ENCODE measurements at regions not wholly inside any gene's neighbourhood (a gene's known extent, or its start where the extent isn't known, plus 50 kb on each side); places are given as distances from the start of the nearest gene placed in this dataset.

DNA sequence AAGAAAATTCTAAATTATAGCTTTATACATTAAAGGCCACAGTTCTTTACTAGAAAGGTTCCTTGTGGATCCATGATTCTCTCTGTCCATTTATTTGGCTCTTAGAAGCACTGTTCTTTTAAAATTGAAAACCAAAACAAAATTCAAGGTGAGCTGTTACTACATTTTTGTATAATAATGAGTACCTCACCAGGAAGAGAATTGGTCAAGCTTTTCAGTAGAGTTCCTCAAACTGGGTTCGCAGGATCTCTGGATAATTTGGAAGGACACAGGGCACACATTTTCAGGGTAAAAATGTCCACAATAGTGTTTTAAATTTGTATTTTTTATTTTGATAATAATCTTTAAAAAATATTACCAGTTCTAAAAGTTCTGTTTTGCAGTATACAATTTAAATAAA, 93.0 kb downstream of the PPP1R3A start (continued):
- TF ChIP-seq WRNIP1 (IDR thresholded peaks at IDR 0.05; ENCODE audit: borderline replicate concordance, low read depth, low read length), result no peak
- TF ChIP-seq NRF1 (conservative IDR thresholded peaks at IDR 0.05; ENCODE audit: low read depth, low read length), result no peak
- TF ChIP-seq, protein P1, sequence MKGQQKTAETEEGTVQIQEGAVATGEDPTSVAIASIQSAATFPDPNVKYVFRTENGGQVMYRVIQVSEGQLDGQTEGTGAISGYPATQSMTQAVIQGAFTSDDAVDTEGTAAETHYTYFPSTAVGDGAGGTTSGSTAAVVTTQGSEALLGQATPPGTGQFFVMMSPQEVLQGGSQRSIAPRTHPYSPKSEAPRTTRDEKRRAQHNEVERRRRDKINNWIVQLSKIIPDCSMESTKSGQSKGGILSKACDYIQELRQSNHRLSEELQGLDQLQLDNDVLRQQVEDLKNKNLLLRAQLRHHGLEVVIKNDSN (IDR thresholded peaks at IDR 0.05; ENCODE audit: borderline replicate concordance, extremely low read length, insufficient read depth, low read depth, low read length), result no peak

DNA sequence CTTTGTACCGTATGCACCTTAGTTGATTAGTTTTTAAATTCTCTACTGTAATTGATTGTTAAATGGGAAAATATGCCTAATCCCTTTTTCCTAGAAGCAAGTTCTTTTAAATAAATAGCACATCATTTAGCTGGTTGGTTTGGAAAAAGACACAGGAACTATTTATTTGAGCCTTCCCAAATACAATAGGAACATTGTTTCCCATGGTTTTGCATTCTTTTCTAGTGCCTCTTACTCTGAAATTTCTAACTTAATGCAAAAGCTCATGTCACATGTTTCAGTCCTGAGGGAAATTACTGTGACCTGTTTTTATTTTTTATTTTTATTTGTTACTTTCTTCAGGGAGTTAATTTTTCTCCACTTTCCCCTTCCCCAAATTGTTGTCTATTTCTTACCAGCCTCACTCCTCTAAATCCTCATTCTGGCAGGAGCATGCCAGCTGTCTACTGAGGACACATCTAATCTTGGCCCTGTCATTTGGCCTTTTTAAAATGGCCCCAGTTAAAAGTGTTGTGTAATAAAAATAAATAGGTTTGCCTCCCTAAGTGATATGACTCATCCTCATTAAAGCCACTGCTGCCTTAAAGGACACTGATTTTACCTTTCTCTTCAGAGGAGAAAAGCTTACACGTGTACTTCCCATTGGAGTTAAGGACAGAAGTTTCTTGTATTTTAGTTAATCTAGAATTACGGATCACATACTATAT, 94.5 kb downstream of the PPP1R3A start:
- Histone ChIP-seq H3K36me3 (ENCODE audit: control insufficient read depth in 2 of 2, insufficient read depth in 2 of 2, low read length in 1 of 2) (no peaks in the 10 kb centered on the region), H3K9ac (ENCODE audit: control insufficient read depth, insufficient read depth, low read length) (no peak overlapping the region), H4K20me1 (ENCODE audit: control insufficient read depth, insufficient read depth) (no peaks in the 10 kb centered on the region), H3K4me2 (ENCODE audit: control insufficient read depth, insufficient read depth) (no peak overlapping the region), H3K4me1 (ENCODE audit: control insufficient read depth, insufficient read depth, low read length) (no peaks in the 10 kb centered on the region), H3K4me3 (no peak overlapping the region), H3K27ac (ENCODE audit: control insufficient read depth, insufficient read depth) (no peak overlapping the region), H3K79me2 (ENCODE audit: control insufficient read depth, insufficient read depth, low read length) (no peaks in the 10 kb centered on the region), H3K9me3 (replicated peaks; ENCODE audit: control insufficient read depth, insufficient read depth, low read length) (no peaks in the 10 kb centered on the region), H2AFZ (ENCODE audit: control insufficient read depth, low read depth, low read length) (no peak overlapping the region), H3K27me3 (replicated peaks in 1 of 2; ENCODE audit: control insufficient read depth in 2 of 2, insufficient read depth in 2 of 2, low read length in 1 of 2) (no peaks in the 10 kb centered on the region)
- TF ChIP-seq, protein P2, sequence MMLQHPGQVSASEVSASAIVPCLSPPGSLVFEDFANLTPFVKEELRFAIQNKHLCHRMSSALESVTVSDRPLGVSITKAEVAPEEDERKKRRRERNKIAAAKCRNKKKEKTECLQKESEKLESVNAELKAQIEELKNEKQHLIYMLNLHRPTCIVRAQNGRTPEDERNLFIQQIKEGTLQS (IDR thresholded peaks at IDR 0.05; ENCODE audit: borderline replicate concordance, extremely low read depth, low read depth, low read length), result no peak
- DNase-seq (ENCODE audit: low read depth, low spot score), result no peak
- ChIA-PET POLR2A (no interaction called here), CTCF (no interaction called here), RAD21 (ENCODE audit: unreplicated experiment) (no interaction called here), SMC1A (ENCODE audit: uncharacterized antibody, unreplicated experiment) (interaction anchor here (0.8 to 0.9 kb wide), 2 partner anchors 10 kb away, joined by 3 read pairs; no protein-coding TSS in a partner anchor)
- in situ Hi-C loops (cut with MboI) (no loop called here), intact Hi-C loops (cut with micrococcal nuclease; ENCODE audit: unreplicated experiment) (no loop called here)
- no TSS peak for BruUV-seq (replicated peaks)
- no peak for FAIRE-seq
- ATAC-seq, result no peak
- WGBS (ENCODE audit: insufficient coverage, insufficient replicate concordance, low lambda C conversion rate, missing lambda C conversion rate), result 42% methylated on average over 3 of the region's 3 CpGs
